Medulla oblongata (tissue), 1 donor: ENCODE measurements at regions not wholly inside any gene's neighbourhood (a gene's known extent, or its start where the extent isn't known, plus 50 kb on each side); places are given as distances from the start of the nearest gene placed in this dataset.

Experiments used
- DNase-seq: peaks from one replicate; pipeline ENCODE4 v3.0.0-alpha.2; 2015; ENCODE audit errors: extremely low spot score

GRCh38 chr6:22457996-22458395 lies 111.4 kb upstream of the HDGFL1 start:
- DNase-seq = no peak

GRCh38 chr6:22466665-22467245 lies 102.6 kb upstream of the HDGFL1 start:
- no peak for DNase-seq

DNA sequence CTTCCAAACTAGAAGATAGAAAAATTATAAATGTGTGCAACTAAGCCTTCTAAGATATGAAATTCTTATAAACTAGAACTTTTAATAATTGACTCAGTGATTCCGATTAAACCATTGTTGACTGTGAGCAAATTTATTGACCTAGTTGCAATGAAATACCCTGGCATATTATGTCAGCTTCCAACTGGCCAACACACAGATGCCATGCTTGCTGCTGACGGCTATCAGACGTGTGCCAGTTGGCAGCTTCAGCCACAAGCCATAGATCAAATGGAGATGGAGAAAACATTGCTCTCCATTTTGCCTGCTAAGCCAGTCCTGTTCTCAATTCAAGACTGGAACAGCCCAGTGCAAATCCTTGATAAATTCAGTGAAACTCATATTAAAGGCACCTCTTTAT lies 101.7 kb upstream of the HDGFL1 start:
- no peak for DNase-seq

DNA sequence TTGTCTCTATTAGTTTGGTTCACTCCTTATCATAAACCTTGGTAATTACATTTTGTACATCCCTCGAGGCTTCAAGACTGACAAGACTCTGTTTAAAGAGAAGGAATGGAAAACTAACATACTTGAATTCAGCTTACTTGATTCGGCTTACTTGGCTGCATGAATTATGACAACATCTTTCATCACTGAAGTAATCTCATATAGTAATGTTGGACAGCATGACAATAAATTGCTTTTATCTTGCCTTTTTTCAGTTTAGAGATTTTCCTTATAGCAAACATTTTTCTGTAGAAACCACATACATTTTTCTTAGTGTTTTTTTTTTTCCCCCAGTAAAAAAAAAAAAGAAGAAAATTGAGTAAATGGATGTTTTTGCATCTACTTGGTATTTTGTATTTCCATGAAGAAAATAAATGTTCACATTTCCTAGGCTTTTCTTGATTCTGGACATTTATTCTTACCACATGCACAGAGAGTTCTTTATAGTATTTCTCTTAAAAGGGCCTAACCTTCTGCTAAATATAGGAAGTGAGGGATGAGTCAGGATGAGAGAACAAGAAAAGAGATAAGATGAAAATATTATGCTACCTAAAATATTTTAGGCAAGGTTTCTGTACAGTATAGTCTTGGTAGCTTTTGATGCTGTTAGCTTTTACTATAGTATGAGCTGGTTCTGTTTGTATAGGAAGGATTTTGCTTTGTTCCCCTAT lies 101.0 kb upstream of the HDGFL1 start:
- DNase-seq = no peak

DNA sequence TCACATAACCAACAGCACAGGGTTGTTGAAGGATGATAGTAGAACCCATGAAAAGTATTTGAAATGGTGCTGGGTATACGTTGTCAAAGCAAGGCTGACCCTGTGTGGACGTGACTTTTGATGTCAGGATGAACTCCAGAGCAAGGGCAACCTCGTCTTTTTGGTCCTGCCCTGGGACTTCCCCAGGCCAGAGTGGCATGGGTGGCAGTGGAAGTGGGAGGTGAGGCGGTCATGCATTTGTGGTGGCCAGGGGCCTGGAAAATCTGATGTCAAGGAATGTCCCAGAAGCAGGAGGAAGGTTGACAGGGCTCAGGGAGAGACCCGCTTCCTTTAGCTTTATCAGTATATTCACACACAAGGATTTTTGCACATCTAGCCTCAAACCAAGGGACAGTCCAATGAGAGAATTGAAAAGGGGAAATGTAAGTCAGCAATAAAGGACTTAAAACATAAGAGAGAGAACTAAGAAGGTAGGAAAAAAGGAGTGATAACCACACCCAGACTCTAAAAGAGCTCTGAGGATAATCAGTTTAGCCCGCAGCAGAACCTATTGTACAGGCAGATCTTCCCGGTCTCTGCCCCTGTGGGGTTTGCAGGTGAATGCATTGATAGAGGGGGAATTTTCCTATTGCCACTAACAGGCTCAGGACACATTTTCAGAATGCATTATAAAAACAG lies 98.8 kb upstream of the HDGFL1 start:
- DNase-seq = no peak

DNA sequence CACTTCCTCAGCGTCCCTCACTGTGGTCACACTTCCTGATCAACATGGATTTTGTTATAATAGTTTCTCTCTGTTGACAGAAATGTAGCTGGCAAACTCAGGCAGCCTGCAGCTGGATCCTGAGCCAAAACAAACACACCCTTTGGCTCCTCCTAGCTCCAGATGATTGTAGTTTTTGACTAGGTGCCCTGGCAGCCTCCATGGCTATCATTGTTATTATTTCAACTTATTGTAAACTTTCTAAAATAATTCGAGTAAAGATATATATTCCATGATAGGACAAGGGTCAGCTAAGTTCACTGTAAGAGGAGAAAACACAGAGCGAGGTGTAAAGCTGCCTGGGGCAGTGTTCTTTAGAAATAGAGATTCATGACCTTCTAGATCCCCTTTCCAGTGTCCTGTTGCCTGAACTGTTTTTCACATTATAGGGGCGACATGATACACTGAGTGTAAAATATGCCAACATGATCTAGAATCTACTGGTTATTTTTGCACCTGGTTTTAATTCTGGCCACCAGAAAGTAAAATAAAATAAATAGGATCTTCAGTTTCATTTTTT lies 98.2 kb upstream of the HDGFL1 start:
- no peak for DNase-seq

- no peak for DNase-seq
Observed at GRCh38 chr6:22471746-22472145, 97.6 kb upstream of the HDGFL1 start.

GRCh38 chr6:22473991-22474682 lies 95.2 kb upstream of the HDGFL1 start:
- DNase-seq = no peak

DNA sequence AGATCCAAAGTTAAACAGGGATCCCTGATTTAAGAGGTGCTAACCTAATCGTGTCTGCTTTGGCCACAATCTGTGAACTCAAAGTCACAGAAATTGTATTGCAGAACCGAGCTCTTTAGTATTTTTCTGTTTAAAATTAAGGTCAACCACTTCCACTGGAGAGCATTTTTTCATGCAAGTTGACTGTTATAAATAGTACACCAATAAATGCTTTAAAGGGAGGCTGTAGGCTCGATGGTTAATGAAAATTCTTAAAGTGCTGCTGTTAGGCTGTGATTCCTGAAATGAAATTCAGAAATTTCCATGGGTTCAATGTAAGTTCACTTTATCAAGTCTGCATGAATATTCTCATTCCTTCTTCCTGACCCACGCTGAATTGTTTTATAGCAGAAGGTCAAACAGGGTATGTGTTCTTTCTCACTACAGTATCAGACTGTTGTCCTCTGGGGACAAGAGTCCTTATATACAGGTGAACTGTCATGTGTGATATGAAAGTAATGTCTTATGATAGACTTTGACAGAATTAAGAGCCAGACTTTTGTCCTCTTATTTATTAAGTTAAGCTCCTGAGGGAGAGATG lies 92.5 kb upstream of the HDGFL1 start:
- DNase-seq = no peak

DNA sequence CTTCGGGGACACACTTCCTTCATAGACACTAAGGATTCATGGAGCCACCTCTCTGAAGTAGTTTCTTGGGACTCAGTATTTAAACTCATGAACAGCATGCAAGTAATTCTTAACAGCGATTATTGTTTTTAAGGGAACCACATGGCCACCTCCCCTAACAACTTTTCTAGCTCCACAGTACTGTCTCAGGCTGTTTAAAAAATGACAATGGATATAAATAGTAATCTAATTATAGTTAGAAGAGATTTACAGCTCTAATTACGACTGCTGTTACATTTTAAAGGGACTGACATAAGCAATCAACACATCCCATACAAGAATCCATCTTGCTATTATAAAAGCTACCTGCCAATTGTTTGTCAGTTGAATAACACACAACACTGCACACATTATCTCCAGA lies 72.1 kb upstream of the HDGFL1 start:
- DNase-seq = no peak

DNA sequence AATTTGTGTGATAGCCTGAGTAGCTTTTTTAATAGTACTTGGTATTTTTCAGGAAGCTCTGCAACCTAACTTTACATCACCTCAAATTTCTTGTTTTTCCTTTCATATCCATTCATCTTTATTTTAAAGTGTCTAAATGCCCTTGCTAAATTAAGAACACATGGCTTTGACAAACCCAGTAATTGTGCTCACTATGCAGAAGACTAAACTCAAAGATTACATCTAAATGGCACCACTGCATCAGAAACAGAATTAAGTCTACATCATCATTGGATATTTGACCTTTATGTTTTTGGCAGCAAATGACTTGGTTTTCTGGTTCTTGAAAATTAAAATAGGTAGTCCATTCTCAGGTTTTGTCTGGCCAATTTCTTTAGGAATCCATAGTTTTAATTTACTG lies 69.6 kb upstream of the HDGFL1 start:
- no peak for DNase-seq

GRCh38 chr6:22506496-22506895 lies 62.9 kb upstream of the HDGFL1 start:
- no peak for DNase-seq

DNA sequence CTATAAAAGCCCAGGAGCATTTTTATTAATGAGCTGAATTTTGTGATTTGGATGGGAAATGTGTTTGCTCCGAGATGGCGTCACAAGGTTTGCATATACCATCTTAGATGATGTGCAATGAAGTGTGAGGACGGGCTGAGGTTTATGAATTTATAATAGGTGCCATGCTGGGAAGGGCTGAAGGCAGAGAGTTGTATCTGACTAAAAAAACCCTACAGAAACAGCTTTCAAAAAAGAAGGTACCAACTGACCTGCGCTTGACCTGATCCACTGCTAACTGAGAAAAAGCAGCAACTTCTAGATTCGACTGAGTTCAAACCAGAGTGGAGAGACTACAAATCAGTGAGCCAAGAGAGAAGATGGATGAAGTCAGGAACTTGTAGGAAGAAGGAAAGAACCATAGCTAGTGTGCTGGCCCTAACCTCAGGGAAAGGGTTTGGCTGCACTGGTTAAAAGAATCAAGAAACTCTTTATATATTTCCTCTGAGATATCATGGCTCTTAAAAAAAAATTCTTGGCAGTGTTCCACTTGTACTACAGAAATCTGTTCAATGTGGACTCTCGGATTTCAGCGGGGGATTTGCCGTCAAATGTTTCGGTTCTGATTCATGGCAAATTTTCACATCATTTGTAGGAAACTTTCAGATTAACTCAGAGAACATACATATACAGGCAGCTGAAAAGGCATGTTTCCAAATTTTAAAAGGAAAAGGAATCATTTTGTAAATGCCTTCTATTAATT lies 56.5 kb upstream of the HDGFL1 start:
- DNase-seq = no peak

DNA sequence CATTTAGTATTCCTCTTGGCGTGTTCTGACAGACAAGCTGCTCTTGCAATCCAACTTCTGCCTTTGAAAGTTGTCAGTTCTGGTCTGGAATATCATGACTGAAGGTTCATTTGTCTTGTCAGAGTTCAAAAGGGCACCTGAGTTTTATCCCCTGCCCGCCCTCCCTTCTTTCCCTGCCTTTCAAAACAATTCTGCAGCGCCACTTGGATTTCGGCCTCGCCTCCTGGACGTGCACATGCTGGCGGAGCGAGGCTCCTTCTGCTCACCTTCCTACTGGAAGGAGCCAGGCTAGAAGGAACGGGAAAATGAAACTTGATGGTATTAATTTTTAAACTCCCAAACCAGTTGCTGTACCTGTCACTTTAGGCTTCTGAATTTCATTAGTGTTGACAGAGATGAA lies 55.7 kb upstream of the HDGFL1 start:
- DNase-seq = no peak

DNA sequence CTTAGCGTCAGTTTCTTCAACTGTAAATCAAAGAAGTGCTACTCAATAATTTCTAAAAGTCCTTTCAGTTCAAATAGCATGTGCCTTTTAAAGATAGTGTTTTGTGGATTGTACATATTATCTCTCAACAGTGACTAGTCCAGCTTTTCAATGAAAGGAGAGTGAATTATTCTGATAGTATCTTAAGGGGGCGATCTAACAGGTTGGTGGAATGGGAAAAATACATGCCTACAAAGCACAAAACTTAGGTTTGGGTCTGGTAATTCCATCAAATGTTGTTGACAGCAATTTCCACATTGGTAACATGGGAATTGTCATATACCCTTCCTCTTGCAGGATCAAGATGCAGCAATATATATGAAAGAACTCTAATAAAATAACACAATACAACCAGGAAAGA lies 50.1 kb upstream of the HDGFL1 start:
- DNase-seq = no peak
